ENCODE measurements at regions not wholly inside any gene's neighbourhood (a gene's known extent, or its start where the extent isn't known, plus 50 kb on each side); places are given as distances from the start of the nearest gene placed in this dataset.
"Not testable (repeated sequence)": the region's sequence is repeated elsewhere in the genome, so short reads cannot be mapped to it uniquely, and the experiment has no call there.

- DNase-seq = no peak
Observed at GRCh38 chr3:124043023-124043422, 51.1 kb upstream of the ROPN1 start.

GRCh38 chr3:124044956-124045355, 53.0 kb upstream of the ROPN1 start:
- no peak for DNase-seq

GRCh38 chr3:124048967-124049798, 57.3 kb upstream of the ROPN1 start:
- no peak for DNase-seq

- DNase-seq = no peak
Observed at GRCh38 chr3:124051636-124052035, 59.7 kb upstream of the ROPN1 start.

- DNase-seq = no peak
Observed at GRCh38 chr3:124053871-124054270, 61.9 kb upstream of the ROPN1 start.

- no peak for DNase-seq
Observed at GRCh38 chr3:124056846-124057245, 64.9 kb upstream of the ROPN1 start.

- DNase-seq = no peak
Observed at GRCh38 chr3:124057420-124057819, 65.5 kb upstream of the ROPN1 start.

GRCh38 chr3:124059580-124059979, 67.7 kb upstream of the ROPN1 start:
- no peak for DNase-seq

GRCh38 chr3:124063197-124063909, 71.4 kb upstream of the ROPN1 start:
- DNase-seq = no peak

- no peak for DNase-seq
Observed at GRCh38 chr3:124064050-124064449, 72.1 kb upstream of the ROPN1 start.

- not testable (repeated sequence) for DNase-seq
Observed at GRCh38 chr3:124066543-124066942, 74.6 kb upstream of the ROPN1 start.

GRCh38 chr3:124069706-124070105, 77.8 kb upstream of the ROPN1 start:
- DNase-seq = not testable (repeated sequence)

- DNase-seq = not testable (repeated sequence)
Observed at GRCh38 chr3:124075090-124075489, 83.2 kb upstream of the ROPN1 start.

- no peak for DNase-seq
Observed at GRCh38 chr3:124075753-124076152, 83.8 kb upstream of the ROPN1 start.

- no peak for DNase-seq
Observed at GRCh38 chr3:124076235-124076634, 84.3 kb upstream of the ROPN1 start.

GRCh38 chr3:124078953-124079911, 87.3 kb upstream of the ROPN1 start:
- peak; percentile 29 for DNase-seq

GRCh38 chr3:124079912-124080276, 88.0 kb upstream of the ROPN1 start:
- DNase-seq = no peak

GRCh38 chr3:124082343-124082742, 90.4 kb upstream of the ROPN1 start:
- no peak for DNase-seq

- DNase-seq = no peak
Observed at GRCh38 chr3:124084022-124084881, 92.3 kb upstream of the ROPN1 start.

- DNase-seq = no peak
Observed at GRCh38 chr3:124088801-124089200, 96.9 kb upstream of the ROPN1 start.

GRCh38 chr3:124089214-124089613, 97.3 kb upstream of the ROPN1 start:
- DNase-seq = no peak

GRCh38 chr3:124091716-124092115, 99.8 kb upstream of the ROPN1 start:
- no peak for DNase-seq
